ENCODE measurements at regions not wholly inside any gene's neighbourhood (a gene's known extent, or its start where the extent isn't known, plus 50 kb on each side); places are given as distances from the start of the nearest gene placed in this dataset.

- H3K4me3 ChIP-seq (ENCODE audit: low read depth, low read length): no peak overlapping the region
- DNase-seq (ENCODE audit: low read depth): no peak
- TF ChIP-seq POLR2A (IDR thresholded peaks at IDR 0.05; ENCODE audit: extremely low read depth, insufficient read length): no peak
- no peak for TF ChIP-seq MYC (IDR thresholded peaks at IDR 0.05; ENCODE audit: low read depth, low read length)
- TF ChIP-seq MAX (IDR thresholded peaks at IDR 0.05; ENCODE audit: low read depth, low read length): no peak
- TF ChIP-seq CTCF (IDR thresholded peaks at IDR 0.05; ENCODE audit: low read depth, low read length): no peak
These were observed 284.9 kb upstream of the ADAMTS5 start for GRCh38 chr21:27251752-27252151.

- no peak overlapping the region for H3K4me3 ChIP-seq (ENCODE audit: low read depth, low read length)
- no peak for TF ChIP-seq CTCF (IDR thresholded peaks at IDR 0.05; ENCODE audit: low read depth, low read length)
- TF ChIP-seq MAX (IDR thresholded peaks at IDR 0.05; ENCODE audit: low read depth, low read length): no peak
- TF ChIP-seq MYC (IDR thresholded peaks at IDR 0.05; ENCODE audit: low read depth, low read length): no peak
- TF ChIP-seq POLR2A (IDR thresholded peaks at IDR 0.05; ENCODE audit: extremely low read depth, insufficient read length): no peak
- DNase-seq (ENCODE audit: low read depth): no peak
These were observed 283.5 kb upstream of the ADAMTS5 start for GRCh38 chr21:27250366-27250765.

GRCh38 chr21:27248814-27249213 lies 281.9 kb upstream of the ADAMTS5 start:
- TF ChIP-seq POLR2A (IDR thresholded peaks at IDR 0.05; ENCODE audit: extremely low read depth, insufficient read length) (no peak), MYC (IDR thresholded peaks at IDR 0.05; ENCODE audit: low read depth, low read length) (no peak), MAX (IDR thresholded peaks at IDR 0.05; ENCODE audit: low read depth, low read length) (no peak), CTCF (IDR thresholded peaks at IDR 0.05; ENCODE audit: low read depth, low read length) (no peak)
- no peak for DNase-seq (ENCODE audit: low read depth)
- H3K4me3 ChIP-seq (ENCODE audit: low read depth, low read length): no peak overlapping the region

GRCh38 chr21:27246741-27247140 lies 279.9 kb upstream of the ADAMTS5 start:
- no peak overlapping the region for H3K4me3 ChIP-seq (ENCODE audit: low read depth, low read length)
- no peak for DNase-seq (ENCODE audit: low read depth)
- TF ChIP-seq MYC (IDR thresholded peaks at IDR 0.05; ENCODE audit: low read depth, low read length) (no peak), MAX (IDR thresholded peaks at IDR 0.05; ENCODE audit: low read depth, low read length) (no peak), POLR2A (IDR thresholded peaks at IDR 0.05; ENCODE audit: extremely low read depth, insufficient read length) (no peak), CTCF (IDR thresholded peaks at IDR 0.05; ENCODE audit: low read depth, low read length) (no peak)

- DNase-seq (ENCODE audit: low read depth): no peak
- H3K4me3 ChIP-seq (ENCODE audit: low read depth, low read length): no peak overlapping the region
- no peak for TF ChIP-seq CTCF (IDR thresholded peaks at IDR 0.05; ENCODE audit: low read depth, low read length)
- no peak for TF ChIP-seq POLR2A (IDR thresholded peaks at IDR 0.05; ENCODE audit: extremely low read depth, insufficient read length)
- no peak for TF ChIP-seq MAX (IDR thresholded peaks at IDR 0.05; ENCODE audit: low read depth, low read length)
- no peak for TF ChIP-seq MYC (IDR thresholded peaks at IDR 0.05; ENCODE audit: low read depth, low read length)
These were observed 277.9 kb upstream of the ADAMTS5 start for GRCh38 chr21:27244776-27245175.

- no peak overlapping the region for H3K4me3 ChIP-seq (ENCODE audit: low read depth, low read length)
- TF ChIP-seq CTCF (IDR thresholded peaks at IDR 0.05; ENCODE audit: low read depth, low read length): no peak
- TF ChIP-seq POLR2A (IDR thresholded peaks at IDR 0.05; ENCODE audit: extremely low read depth, insufficient read length): no peak
- no peak for TF ChIP-seq MYC (IDR thresholded peaks at IDR 0.05; ENCODE audit: low read depth, low read length)
- TF ChIP-seq MAX (IDR thresholded peaks at IDR 0.05; ENCODE audit: low read depth, low read length): no peak
- no peak for DNase-seq (ENCODE audit: low read depth)
These were observed 277.5 kb upstream of the ADAMTS5 start for GRCh38 chr21:27244352-27244751.

Data from NB4 (cell line).